Astrocyte of the hippocampus (primary cell): ENCODE measurements at regions not wholly inside any gene's neighbourhood (a gene's known extent, or its start where the extent isn't known, plus 50 kb on each side); places are given as distances from the start of the nearest gene placed in this dataset.
"Not testable (repeated sequence)": the region's sequence is repeated elsewhere in the genome, so short reads cannot be mapped to it uniquely, and the experiment has no call there.

Experiments used
- DNase-seq: peaks from one replicate; pipeline ENCODE4 v3.0.0; 2011; ENCODE audit warnings: low read depth, low spot score

- DNase-seq, result no peak
Observed at GRCh38 chrX:36650622-36651021, 357.5 kb upstream of the FAM47C start.

GRCh38 chrX:36683507-36683906, 324.7 kb upstream of the FAM47C start:
- no peak for DNase-seq

- DNase-seq, result no peak
Observed at GRCh38 chrX:36684053-36684452, 324.1 kb upstream of the FAM47C start.

GRCh38 chrX:36721990-36722389, 286.2 kb upstream of the FAM47C start:
- no peak for DNase-seq

GRCh38 chrX:36753602-36754001, 254.6 kb upstream of the FAM47C start:
- DNase-seq, result no peak

GRCh38 chrX:36787752-36788151, 220.4 kb upstream of the FAM47C start:
- DNase-seq, result no peak

- no peak for DNase-seq
Observed at GRCh38 chrX:36803151-36803550, 205.0 kb upstream of the FAM47C start.

GRCh38 chrX:36804066-36804465, 204.1 kb upstream of the FAM47C start:
- DNase-seq, result no peak

- no peak for DNase-seq
Observed at GRCh38 chrX:36844857-36845256, 163.3 kb upstream of the FAM47C start.

- DNase-seq, result no peak
Observed at GRCh38 chrX:36847496-36847895, 160.7 kb upstream of the FAM47C start.

GRCh38 chrX:36849407-36849806, 158.8 kb upstream of the FAM47C start:
- no peak for DNase-seq

- DNase-seq, result no peak
Observed at GRCh38 chrX:36856849-36857248, 151.3 kb upstream of the FAM47C start.

- DNase-seq, result no peak
Observed at GRCh38 chrX:36859231-36859630, 148.9 kb upstream of the FAM47C start.

GRCh38 chrX:36861601-36862000, 146.6 kb upstream of the FAM47C start:
- DNase-seq, result no peak

GRCh38 chrX:36867143-36867542, 141.0 kb upstream of the FAM47C start:
- DNase-seq, result peak; percentile 42

GRCh38 chrX:36868592-36868991, 139.6 kb upstream of the FAM47C start:
- DNase-seq, result no peak

GRCh38 chrX:36869457-36869856, 138.7 kb upstream of the FAM47C start:
- no peak for DNase-seq

- DNase-seq, result no peak
Observed at GRCh38 chrX:36897690-36898089, 110.5 kb upstream of the FAM47C start.

GRCh38 chrX:36898301-36898700, 109.9 kb upstream of the FAM47C start:
- no peak for DNase-seq

- DNase-seq, result not testable (repeated sequence)
Observed at GRCh38 chrX:36904561-36904960, 103.6 kb upstream of the FAM47C start.

GRCh38 chrX:36908801-36909675, 99.1 kb upstream of the FAM47C start:
- peak; percentile 25 for DNase-seq

GRCh38 chrX:36909676-36910030, 98.5 kb upstream of the FAM47C start:
- DNase-seq, result peak; percentile 11

GRCh38 chrX:36913551-36913950, 94.6 kb upstream of the FAM47C start:
- no peak for DNase-seq

GRCh38 chrX:36916941-36917340, 91.2 kb upstream of the FAM47C start:
- no peak for DNase-seq
